K562 (cell line): ENCODE measurements at regions not wholly inside any gene's neighbourhood (a gene's known extent, or its start where the extent isn't known, plus 50 kb on each side); places are given as distances from the start of the nearest gene placed in this dataset.

Source experiments
- AFF1 ChIP-seq, 2 experiments: fragments of 450-650 bp; IDR thresholded peaks; 2 replicates each; pipeline ENCODE4 v1.6.1; 2018; ENCODE audit warnings: mild to moderate bottlenecking in 2 of 2, low read depth in 1 of 2; ENCODE audit not compliant: partially characterized antibody in 2 of 2
- CTCFL ChIP-seq: IDR thresholded peaks from 2 replicates; pipeline ENCODE4 v1.6.1; 2011; ENCODE audit warnings: borderline replicate concordance, low read depth, mild to moderate bottlenecking, moderate library complexity, low read length; ENCODE audit not compliant: insufficient read depth, poor library complexity, severe bottlenecking
- DDX20 ChIP-seq: fragments of 450-650 bp; IDR thresholded peaks from 2 replicates; pipeline ENCODE4 v1.6.1; 2016; ENCODE audit warnings: missing genetic modification characterization, low read depth, mild to moderate bottlenecking, missing compliant biosample characterization, moderate library complexity
- FOXM1 ChIP-seq, 2 experiments: fragments of 450-650 bp in 1 of 2; sonication (generic) in 1 of 2; formaldehyde crosslinking in 1 of 2; IDR thresholded peaks; 2 replicates each; pipeline versions ENCODE4 v1.6.1 to v1.9.0; 2017 to 2022; ENCODE audit warnings: low read depth in 2 of 2, mild to moderate bottlenecking in 2 of 2, missing genetic modification reagents in 1 of 2, moderate library complexity in 1 of 2
- KDM2B ChIP-seq: fragments of 250-450 bp; sonication (Bioruptor Pico); IDR thresholded peaks from 2 replicates; pipeline ENCODE4 v1.8.0; 2021; ENCODE audit warnings: mild to moderate bottlenecking, moderate library complexity
- POLR2AphosphoS5 ChIP-seq: IDR thresholded peaks from 2 replicates; pipeline ENCODE4 v1.6.1; 2011; ENCODE audit warnings: mild to moderate bottlenecking, low read depth, low read length, moderate library complexity; ENCODE audit not compliant: control insufficient read depth, insufficient read depth
- SIX5 ChIP-seq, 2 experiments: IDR thresholded peaks; 2 replicates each; pipeline ENCODE4 v1.6.1; 2011; ENCODE audit warnings: low read length in 2 of 2, borderline replicate concordance in 1 of 2, low read depth in 1 of 2, mild to moderate bottlenecking in 1 of 2, moderate library complexity in 1 of 2; ENCODE audit not compliant: insufficient read depth in 1 of 2
- TRIM24 ChIP-seq, 2 experiments: fragments of 450-650 bp; IDR thresholded peaks; 2 replicates each; pipeline ENCODE4 v1.6.1; 2016
- ZFP91 ChIP-seq: sonication (generic); formaldehyde crosslinking; IDR thresholded peaks from 2 replicates; pipeline ENCODE4 v1.8.0; 2022; ENCODE audit warnings: mild to moderate bottlenecking, missing genetic modification reagents
- ZNF592 ChIP-seq: fragments of 450-650 bp; IDR thresholded peaks from 2 replicates; pipeline ENCODE4 v1.6.1; 2017; ENCODE audit warnings: antibody characterized with exemption, mild to moderate bottlenecking
- ZNF766 ChIP-seq: fragments of 200-800 bp; sonication (Bioruptor generic); conservative IDR thresholded peaks from 2 replicates; pipeline ENCODE4 v1.6.1; 2016; ENCODE audit warnings: missing genetic modification characterization, missing compliant biosample characterization

GRCh38 chr7:106775975-106776607 lies 89.0 kb upstream of the PIK3CG start (continued):
- TF ChIP-seq DDX20: no peak
- no peak; the same call in 1 of the 2 replicates for TF ChIP-seq ZNF592
- TF ChIP-seq TRIM24 (IDR thresholded peaks at IDR 0.05): no peak
- no peak for TF ChIP-seq KDM2B (CRISPR knock-in tag)
- TF ChIP-seq SIX5 (IDR thresholded peaks at IDR 0.05; ENCODE audit: borderline replicate concordance in 1 of 2, insufficient read depth in 1 of 2, low read depth in 1 of 2, low read length in 2 of 2): no peak
- TF ChIP-seq POLR2AphosphoS5: 0 out of 2 replicates have a peak, but pooled peaks have one; percentile 4
- no peak for TF ChIP-seq ZNF766 (CRISPR knock-in tag)
- no peak for TF ChIP-seq ZFP91
- TF ChIP-seq FOXM1 (IDR thresholded peaks at IDR 0.05; ENCODE audit: low read depth): no peak
- TF ChIP-seq FOXM1 (CRISPR knock-in tag; IDR thresholded peaks at IDR 0.05; ENCODE audit: low read depth): no peak
- peak in 1 of 2 experiments; percentile 10 for TF ChIP-seq AFF1 (IDR thresholded peaks at IDR 0.05; ENCODE audit: low read depth in 1 of 2, partially characterized antibody in 2 of 2)
- TF ChIP-seq CTCFL: no peak
